Suprapubic skin (tissue), 4 donors: ENCODE measurements at regions not wholly inside any gene's neighbourhood (a gene's known extent, or its start where the extent isn't known, plus 50 kb on each side); places are given as distances from the start of the nearest gene placed in this dataset.

Source experiments
- POLR2A ChIP-seq, 2 donors: fragments of 450-650 bp; IDR thresholded peaks; one replicate each; pipeline ENCODE4 v1.6.1; 2017; ENCODE audit warnings: antibody characterized with exemption in 2 of 2, mild to moderate bottlenecking in 2 of 2, moderate library complexity in 2 of 2
- POLR2AphosphoS5 ChIP-seq, 3 donors: sonication (generic); formaldehyde crosslinking; IDR thresholded peaks; one replicate each; pipeline ENCODE4 v1.6.1; 2017; ENCODE audit warnings: antibody characterized with exemption in 3 of 3
- TF ChIP-seq, protein P1 (sequence below), 2 donors: fragments of 200-600 bp in 1 of 2; fragments of 450-650 bp in 1 of 2; sonication (generic) in 1 of 2; IDR thresholded peaks; one replicate each; pipeline ENCODE4 v1.5.1; 2016 to 2019; ENCODE audit warnings: antibody characterized with exemption in 2 of 2, mild to moderate bottlenecking in 1 of 2, moderate library complexity in 1 of 2

- TF ChIP-seq, protein P1, sequence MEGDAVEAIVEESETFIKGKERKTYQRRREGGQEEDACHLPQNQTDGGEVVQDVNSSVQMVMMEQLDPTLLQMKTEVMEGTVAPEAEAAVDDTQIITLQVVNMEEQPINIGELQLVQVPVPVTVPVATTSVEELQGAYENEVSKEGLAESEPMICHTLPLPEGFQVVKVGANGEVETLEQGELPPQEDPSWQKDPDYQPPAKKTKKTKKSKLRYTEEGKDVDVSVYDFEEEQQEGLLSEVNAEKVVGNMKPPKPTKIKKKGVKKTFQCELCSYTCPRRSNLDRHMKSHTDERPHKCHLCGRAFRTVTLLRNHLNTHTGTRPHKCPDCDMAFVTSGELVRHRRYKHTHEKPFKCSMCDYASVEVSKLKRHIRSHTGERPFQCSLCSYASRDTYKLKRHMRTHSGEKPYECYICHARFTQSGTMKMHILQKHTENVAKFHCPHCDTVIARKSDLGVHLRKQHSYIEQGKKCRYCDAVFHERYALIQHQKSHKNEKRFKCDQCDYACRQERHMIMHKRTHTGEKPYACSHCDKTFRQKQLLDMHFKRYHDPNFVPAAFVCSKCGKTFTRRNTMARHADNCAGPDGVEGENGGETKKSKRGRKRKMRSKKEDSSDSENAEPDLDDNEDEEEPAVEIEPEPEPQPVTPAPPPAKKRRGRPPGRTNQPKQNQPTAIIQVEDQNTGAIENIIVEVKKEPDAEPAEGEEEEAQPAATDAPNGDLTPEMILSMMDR (IDR thresholded peaks at IDR 0.05) = no peak
- TF ChIP-seq POLR2AphosphoS5 (IDR thresholded peaks at IDR 0.05) (peak in 1 of 3 donors; percentile 20), POLR2A (IDR thresholded peaks at IDR 0.05) (no peak)
Measured at GRCh38 chr2:234377761-234378391, 119.0 kb downstream of the ARL4C start.
